ENCODE measurements at regions not wholly inside any gene's neighbourhood (a gene's known extent, or its start where the extent isn't known, plus 50 kb on each side); places are given as distances from the start of the nearest gene placed in this dataset.

DNA sequence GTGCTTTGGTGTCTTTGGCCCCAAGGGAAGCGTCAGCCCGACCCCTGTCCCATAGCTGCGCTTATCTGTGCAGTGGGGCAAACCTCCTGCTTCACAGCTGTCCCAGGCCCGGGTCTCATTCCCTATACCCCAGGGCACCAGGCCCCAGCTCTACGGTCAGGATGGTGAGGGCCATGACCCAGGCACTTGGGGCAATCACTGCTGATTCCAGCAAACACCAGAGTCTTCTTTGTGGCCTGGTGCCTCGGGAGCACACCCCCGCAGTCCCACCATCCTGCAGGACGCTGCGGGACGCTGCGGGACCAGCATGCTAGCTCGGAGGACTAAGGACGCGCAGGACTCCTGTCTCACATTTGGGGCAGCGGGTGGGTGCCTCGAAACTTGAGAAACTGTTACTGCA lies 116.9 kb upstream of the HDAC4 start:
- TF ChIP-seq, protein P1, sequence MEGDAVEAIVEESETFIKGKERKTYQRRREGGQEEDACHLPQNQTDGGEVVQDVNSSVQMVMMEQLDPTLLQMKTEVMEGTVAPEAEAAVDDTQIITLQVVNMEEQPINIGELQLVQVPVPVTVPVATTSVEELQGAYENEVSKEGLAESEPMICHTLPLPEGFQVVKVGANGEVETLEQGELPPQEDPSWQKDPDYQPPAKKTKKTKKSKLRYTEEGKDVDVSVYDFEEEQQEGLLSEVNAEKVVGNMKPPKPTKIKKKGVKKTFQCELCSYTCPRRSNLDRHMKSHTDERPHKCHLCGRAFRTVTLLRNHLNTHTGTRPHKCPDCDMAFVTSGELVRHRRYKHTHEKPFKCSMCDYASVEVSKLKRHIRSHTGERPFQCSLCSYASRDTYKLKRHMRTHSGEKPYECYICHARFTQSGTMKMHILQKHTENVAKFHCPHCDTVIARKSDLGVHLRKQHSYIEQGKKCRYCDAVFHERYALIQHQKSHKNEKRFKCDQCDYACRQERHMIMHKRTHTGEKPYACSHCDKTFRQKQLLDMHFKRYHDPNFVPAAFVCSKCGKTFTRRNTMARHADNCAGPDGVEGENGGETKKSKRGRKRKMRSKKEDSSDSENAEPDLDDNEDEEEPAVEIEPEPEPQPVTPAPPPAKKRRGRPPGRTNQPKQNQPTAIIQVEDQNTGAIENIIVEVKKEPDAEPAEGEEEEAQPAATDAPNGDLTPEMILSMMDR (IDR thresholded peaks at IDR 0.05) = no peak
- no peak for TF ChIP-seq ZFX (IDR thresholded peaks at IDR 0.05; ENCODE audit: borderline replicate concordance)
- H3K27ac ChIP-seq = no peak overlapping the region

DNA sequence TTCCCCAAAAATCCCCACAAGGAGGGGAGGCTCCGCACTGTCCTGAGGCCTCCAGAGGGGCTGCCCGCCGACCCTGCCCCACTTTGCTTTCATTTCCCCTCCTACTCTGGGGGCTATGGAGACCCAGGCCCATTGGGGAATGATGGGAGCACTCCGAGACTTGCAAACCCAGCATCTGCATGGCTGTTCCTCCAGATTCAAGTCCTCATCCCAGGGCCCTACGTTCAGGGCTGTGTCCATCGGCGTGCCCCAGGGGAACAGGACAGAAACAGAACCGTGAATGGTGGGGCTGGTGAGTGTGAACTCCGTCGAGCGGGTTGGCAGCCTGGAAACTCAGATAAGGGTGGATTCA lies 116.1 kb upstream of the HDAC4 start:
- no peak overlapping the region for H3K27ac ChIP-seq
- TF ChIP-seq ZFX (IDR thresholded peaks at IDR 0.05; ENCODE audit: borderline replicate concordance) = no peak
- TF ChIP-seq, protein P1 (IDR thresholded peaks at IDR 0.05) = no peak

DNA sequence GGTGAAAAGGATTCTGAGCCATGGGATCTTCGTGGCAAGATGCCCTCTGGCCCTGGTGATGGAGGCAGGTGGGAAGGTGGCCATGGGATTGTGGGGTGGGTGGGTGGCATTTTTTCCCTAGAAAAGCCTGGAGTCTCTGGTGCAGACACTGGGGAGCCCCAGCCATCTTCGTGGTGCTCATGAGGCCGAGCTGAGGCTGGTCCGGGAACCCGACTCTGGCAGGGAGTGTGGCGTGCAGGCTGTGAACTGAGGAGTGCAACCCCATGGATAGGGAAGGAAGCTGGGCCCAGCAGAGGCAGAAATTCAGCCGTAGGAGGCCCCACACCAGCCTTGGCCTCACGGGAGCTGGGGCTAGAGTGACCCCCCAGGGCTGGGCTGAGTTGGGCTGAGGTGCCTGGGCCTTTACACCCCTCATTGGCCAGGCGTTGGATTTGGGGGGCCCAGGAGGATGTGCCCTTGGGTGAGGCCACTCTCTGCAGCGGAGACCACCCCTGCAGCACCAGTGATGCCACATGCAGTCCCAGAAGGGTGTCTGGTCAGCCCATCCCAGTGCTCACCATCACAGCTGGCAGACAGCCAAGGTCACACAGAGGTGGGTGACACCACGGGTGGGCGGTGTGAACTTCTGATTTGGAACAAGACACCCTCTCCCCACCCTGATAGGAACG lies 115.6 kb upstream of the HDAC4 start:
- H3K27ac ChIP-seq = no peak overlapping the region
- TF ChIP-seq, protein P1 (IDR thresholded peaks at IDR 0.05) = no peak
- TF ChIP-seq ZFX (IDR thresholded peaks at IDR 0.05; ENCODE audit: borderline replicate concordance) = no peak

DNA sequence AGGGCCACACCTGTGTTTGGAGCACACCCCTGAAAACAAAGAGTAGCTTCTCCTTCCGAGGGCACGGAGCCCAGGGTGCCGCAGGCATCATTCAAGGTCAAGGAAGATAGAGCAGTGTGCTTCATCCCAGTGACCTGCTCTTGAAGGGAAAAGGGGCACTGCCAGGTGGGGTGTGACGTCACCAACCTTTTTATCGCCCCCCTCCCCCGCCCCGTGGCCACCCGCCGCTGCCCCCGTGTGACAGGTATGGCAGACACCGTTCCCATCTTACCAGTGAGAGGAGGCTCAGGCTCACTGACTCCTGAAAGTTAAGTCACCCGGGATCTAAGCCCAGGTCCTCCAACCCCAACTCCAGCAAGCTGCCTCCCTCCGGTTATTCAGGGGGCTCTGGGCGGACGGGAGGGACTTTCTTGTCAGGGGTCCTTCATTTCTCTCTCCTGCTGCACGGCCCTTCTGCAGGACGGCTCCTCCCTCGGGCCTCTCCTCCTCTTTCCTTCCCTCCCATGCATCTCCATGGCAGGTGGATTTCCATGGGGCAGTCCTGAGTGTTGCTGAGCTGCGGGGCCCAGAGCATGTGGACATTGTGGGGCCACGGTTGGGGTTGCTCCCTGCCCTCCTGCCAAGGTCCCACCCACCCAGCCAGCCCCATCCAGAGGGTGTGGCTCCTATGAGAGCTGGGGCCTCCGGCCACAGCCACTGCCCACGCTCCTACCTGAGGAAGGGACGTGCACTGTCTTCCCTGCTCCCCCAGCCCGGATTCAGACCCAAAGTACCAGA lies 114.1 kb upstream of the HDAC4 start:
- TF ChIP-seq, protein P1 (IDR thresholded peaks at IDR 0.05) = no peak
- no peak for TF ChIP-seq ZFX (IDR thresholded peaks at IDR 0.05; ENCODE audit: borderline replicate concordance)
- H3K27ac ChIP-seq = no peak overlapping the region

DNA sequence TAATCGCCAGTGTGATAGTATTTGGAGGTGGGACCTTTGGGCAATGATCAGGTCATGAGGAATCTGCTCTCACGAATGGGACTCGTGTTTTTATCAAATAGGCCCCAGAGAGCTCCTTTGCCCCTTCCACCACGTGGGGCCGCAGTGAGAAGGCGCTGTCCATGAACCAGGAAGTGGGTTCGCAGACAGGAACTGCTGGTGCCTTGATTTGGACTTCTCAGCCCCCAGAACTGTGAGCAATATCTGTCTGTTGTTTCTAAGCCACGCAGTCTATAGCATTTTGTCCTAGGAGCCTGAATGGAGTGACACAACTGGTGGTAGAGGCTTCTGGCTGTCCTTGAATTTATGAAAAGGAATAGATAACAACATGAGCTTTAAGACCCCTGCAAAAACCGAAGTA lies 111.2 kb upstream of the HDAC4 start:
- TF ChIP-seq, protein P1 (IDR thresholded peaks at IDR 0.05) = no peak
- TF ChIP-seq ZFX (IDR thresholded peaks at IDR 0.05; ENCODE audit: borderline replicate concordance) = no peak
- H3K27ac ChIP-seq = no peak overlapping the region

DNA sequence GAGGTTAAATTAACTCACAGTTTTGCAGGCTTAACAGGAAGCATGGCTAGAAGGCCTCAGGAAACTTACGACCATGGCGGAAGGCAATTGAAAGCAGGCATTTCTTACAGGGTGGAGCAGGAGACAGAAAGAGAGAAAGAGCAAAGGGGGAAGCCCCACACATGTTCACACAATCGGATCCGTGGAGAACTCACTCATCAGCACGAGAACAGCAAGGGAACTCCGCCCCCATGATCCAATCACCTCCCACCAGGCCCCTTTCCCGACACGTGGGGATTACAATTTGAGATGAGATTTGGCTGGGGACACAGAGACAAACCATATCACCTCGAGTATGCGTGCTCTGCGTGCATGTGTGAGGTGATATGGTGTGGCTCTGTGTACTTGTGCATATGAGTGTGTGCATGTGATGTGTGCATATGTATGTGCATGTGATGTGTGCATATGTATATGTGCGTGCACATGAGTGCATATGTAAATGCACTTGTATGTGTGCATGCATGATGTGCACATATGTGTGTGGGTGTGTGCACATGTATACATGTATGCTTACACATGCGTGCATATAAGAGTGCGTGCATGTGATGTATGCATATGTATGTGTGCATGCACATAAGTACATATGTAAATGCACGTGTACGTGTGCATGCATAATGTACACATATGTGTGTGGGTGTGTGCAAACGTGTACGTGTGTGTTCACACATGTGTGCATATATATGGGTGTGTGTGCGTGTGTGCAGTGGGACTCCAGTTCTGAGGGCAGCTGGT lies 108.7 kb upstream of the HDAC4 start:
- TF ChIP-seq, protein P1 (IDR thresholded peaks at IDR 0.05) = no peak
- TF ChIP-seq ZFX (IDR thresholded peaks at IDR 0.05; ENCODE audit: borderline replicate concordance) = no peak
- no peak overlapping the region for H3K27ac ChIP-seq

Data from 22Rv1 (cell line).